ENCODE measurements at regions not wholly inside any gene's neighbourhood (a gene's known extent, or its start where the extent isn't known, plus 50 kb on each side); places are given as distances from the start of the nearest gene placed in this dataset.

GRCh38 chr16:56011808-56012481 is 136.8 kb upstream of the CES5A start:
- TF ChIP-seq CTCF (IDR thresholded peaks at IDR 0.05; ENCODE audit: low read depth, low read length, poor library complexity, severe bottlenecking): no peak
- TF ChIP-seq EZH2phosphoT487 (IDR thresholded peaks at IDR 0.05; ENCODE audit: borderline replicate concordance, low read length): no peak
